GM11168 (cell line): ENCODE measurements at regions not wholly inside any gene's neighbourhood (a gene's known extent, or its start where the extent isn't known, plus 50 kb on each side); places are given as distances from the start of the nearest gene placed in this dataset.

Experiments
- in situ Hi-C: fragments of 300-500 bp; cut with MboI; formaldehyde crosslinking; loops from one replicate; pipeline ENCODE4 v1.12.0; 2022; ENCODE audit warnings: low sequenced_read_pairs; ENCODE audit not compliant: unreplicated experiment

GRCh38 chr4:164509951-164510350 lies 244.0 kb upstream of the SMIM31 start:
- in situ Hi-C loops, result no loop called here

- in situ Hi-C loops, result no loop called here
Measured at GRCh38 chr4:164512124-164512523, 241.8 kb upstream of the SMIM31 start.

DNA sequence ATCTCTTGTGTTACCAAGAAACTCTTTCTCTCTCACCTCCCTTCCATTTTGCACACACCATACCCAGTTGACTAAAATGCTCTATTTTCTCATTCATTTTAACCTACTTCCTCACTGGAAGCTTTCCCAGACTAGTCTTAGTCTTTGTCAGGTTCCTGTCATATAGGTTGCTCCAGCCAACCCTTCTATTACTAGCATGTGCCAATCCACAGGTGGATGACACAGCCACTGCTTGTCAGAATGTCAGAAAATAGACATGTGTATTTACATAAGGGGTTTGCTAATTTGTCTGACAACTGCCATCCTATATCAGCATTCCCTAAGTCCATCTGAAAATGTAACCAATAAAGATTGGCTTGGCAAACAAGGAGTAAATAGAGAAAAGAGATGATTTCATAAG lies 239.2 kb upstream of the SMIM31 start:
- in situ Hi-C loops, result no loop called here

DNA sequence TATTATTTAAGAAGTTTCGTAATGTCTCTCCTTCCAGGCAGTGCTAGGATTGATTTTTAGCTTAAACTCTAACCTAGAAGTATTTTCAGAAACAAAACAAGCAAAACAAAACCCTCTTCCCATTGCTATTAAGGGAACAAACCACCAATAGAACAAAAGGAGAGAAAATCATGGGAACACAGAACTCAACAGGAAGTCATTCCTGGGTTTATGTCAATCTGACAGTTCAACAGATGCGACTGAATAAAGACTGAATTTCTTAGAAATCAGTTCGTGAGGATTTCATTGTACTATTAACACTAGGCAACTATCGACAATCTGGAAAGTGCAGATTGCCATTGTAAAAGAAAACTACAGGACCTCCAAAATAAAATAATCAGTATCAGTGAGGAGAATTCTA lies 229.1 kb upstream of the SMIM31 start:
- in situ Hi-C loops, result no loop called here

GRCh38 chr4:164526933-164527583 lies 226.9 kb upstream of the SMIM31 start:
- in situ Hi-C loops, result no loop called here

DNA sequence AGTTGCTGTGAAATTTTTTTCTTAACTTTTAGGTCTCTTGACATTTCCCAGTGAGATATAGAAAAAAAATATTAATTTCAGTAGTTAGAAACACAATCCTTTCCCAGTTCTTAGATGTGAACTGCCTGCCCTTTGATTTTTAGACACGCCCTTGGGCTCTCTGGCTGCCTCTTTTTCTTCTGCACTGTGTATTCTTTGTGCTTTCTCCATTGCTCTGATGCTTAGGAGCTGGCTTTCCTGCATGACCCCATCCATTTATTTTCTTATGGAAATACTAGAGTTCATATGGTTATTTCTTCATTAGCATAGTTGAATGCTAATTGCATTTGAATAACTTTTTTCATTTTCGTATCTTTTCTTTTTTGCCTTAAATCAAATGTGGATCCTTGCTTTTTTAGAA lies 224.9 kb upstream of the SMIM31 start:
- in situ Hi-C loops, result no loop called here

DNA sequence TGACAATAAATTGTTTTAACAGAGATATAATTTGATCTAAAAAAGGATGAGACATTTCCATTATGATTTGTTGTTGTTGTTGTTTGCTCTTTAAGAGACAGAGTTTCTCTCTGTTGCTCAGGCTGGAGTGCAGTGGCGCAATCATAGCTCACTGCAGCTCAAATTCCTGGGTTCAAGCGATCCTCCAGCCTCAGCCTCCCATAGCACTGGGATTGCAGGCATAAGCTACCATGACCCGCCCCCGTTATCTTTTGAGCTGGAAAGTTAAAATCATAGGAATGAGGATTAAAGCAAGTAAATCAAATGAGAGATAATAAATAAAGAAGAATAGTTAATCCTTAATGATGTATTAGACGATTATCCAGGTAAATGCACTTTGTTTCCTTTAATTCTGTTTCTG lies 224.4 kb upstream of the SMIM31 start:
- in situ Hi-C loops, result no loop called here

GRCh38 chr4:164531336-164531735 lies 222.6 kb upstream of the SMIM31 start:
- in situ Hi-C loops, result no loop called here

- in situ Hi-C loops, result no loop called here
Measured at GRCh38 chr4:164536814-164537213, 217.1 kb upstream of the SMIM31 start.

DNA sequence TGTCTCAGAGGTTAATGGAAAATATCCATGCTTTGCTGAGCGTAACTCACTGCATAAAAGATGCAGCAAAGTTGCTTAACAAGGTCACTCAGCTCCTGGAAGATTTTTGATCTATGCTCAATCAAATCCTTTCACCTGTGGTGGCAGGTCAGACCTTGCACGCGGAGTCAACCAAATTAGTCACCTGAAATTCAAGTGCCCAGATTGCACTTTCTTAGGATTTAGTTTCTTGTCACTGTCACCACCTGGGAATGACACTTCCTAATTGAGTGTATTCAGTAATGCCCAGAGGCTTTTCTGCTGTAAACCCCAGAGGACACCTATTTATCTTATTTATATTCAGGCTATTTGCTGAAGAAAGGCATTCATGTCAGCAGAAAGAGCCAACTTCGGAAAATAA lies 215.8 kb upstream of the SMIM31 start:
- in situ Hi-C loops, result no loop called here

- in situ Hi-C loops, result no loop called here
Measured at GRCh38 chr4:164540987-164541386, 212.9 kb upstream of the SMIM31 start.

DNA sequence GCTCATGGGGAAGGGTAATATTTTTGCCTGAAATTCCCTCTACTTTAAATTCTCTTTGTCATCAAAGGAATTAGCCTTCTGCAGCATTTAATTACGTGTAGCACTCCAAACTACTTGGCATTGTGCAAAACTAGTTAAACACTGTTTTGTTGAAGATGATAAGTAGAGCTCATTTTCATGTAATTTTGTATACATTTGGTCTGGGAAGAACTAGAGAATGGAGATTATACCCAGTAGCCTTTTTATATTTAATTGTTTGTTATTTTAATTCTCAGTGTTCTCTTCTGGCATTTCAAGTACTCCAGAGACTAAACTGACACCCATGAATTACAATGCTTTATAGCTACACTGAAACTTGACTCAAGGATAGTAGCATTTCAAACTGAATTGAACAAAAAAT lies 211.5 kb upstream of the SMIM31 start:
- in situ Hi-C loops, result no loop called here

- in situ Hi-C loops, result no loop called here
Measured at GRCh38 chr4:164550989-164551712, 202.8 kb upstream of the SMIM31 start.

- in situ Hi-C loops, result no loop called here
Measured at GRCh38 chr4:164551713-164552040, 202.3 kb upstream of the SMIM31 start.

DNA sequence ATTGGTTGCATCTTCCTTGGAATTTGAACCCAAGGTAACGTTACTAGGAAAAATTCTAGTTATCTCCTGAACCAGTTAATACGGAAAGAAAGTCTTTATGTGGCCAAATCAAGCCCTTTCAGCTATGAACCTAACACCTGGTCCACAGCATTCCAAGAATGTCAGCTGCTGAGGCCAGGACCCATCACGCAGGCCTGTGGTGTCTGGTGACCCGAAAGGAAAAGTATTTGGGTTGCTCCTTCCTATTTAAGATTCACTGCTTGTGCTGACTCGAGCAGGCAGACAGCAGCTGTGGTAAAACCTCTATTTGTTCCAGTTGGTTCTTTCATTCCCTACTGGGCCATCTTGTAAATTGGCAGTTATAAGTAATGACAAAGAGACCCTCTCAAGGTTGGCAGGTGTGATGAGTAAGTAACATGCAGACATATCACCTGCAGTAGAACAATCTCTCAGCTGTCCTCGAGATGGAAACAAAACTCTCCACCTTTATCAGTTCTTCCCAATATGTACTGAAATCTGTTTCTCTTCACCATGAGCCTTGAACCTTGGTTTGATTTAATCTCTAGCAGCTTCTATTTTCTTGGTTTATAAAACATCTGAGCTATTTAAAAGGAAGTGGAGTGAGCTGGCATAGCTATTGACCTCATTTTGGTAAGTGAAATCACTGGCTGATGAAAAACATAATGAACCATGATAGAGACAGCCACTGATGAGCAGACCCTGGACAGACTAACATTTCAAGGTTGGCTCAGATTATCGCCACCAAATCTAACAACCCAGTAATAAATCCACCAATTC lies 182.1 kb upstream of the SMIM31 start:
- in situ Hi-C loops, result no loop called here

- in situ Hi-C loops, result no loop called here
Measured at GRCh38 chr4:164572877-164573279, 181.1 kb upstream of the SMIM31 start.

GRCh38 chr4:164575861-164576260 lies 178.1 kb upstream of the SMIM31 start:
- in situ Hi-C loops, result no loop called here

- in situ Hi-C loops, result no loop called here
Measured at GRCh38 chr4:164579270-164579942, 174.5 kb upstream of the SMIM31 start.

- in situ Hi-C loops, result no loop called here
Measured at GRCh38 chr4:164591666-164592065, 162.3 kb upstream of the SMIM31 start.

DNA sequence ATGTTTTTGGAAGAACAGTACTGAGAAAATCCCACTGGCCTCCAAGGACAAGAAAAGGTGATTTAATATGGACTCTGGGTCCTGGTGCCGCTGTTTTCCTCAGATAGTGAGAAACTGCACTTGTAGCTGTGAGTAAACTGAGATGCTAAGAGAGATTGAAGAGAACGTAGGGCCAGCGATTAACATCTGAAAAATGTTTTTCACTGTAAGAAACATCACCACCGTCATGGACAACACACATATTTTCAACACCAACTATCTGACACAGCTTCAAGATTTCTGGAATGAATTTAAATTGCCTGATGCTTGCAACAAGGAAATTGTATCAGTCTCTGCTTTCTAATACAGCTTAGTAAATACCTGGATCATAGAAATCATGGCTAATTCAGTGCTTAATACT lies 158.2 kb upstream of the SMIM31 start:
- in situ Hi-C loops, result no loop called here

DNA sequence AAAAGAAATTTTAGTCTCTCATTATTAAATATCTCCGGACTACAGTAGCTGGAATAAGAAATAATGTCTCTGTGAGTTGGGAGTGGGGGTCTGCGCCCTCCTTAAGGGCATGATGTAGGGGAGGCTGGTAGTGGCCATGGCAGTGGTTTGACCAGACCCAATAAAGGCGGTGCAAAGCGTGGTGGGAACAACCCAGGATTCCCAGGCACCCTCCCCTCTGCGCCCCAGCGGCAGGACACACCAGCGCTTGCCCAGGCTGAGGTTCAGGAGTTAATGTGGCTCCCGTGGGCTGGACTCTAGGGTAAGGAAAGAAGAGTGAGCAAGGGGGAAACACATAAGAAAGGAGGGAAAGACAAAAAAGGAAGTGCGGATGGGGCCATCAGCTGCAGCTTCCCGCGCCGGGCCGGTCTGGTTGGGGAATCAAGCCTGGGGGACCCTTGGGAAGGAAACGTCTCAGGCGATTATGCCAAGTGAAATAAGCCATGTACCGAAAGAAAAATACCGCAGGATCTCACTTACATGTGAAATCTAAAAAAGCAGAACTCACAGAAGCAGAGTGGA lies 157.5 kb upstream of the SMIM31 start:
- in situ Hi-C loops, result no loop called here
